Tibial nerve (tissue), 4 donors: ENCODE measurements at regions not wholly inside any gene's neighbourhood (a gene's known extent, or its start where the extent isn't known, plus 50 kb on each side); places are given as distances from the start of the nearest gene placed in this dataset.

Experiments used
- CTCF ChIP-seq, 5 experiments: fragments of 200-600 bp in 3 of 5; fragments of 450-650 bp in 2 of 5; sonication (generic) in 3 of 5; IDR thresholded peaks; one replicate each; pipeline ENCODE4 v1.5.1; 2016 to 2019; ENCODE audit warnings: antibody characterized with exemption in 5 of 5, mild to moderate bottlenecking in 3 of 5, moderate library complexity in 2 of 5
- EP300 ChIP-seq, 2 donors: sonication (generic); formaldehyde crosslinking; IDR thresholded peaks; one replicate each; pipeline ENCODE4 v1.6.1; 2017; ENCODE audit warnings: antibody characterized with exemption in 2 of 2, mild to moderate bottlenecking in 1 of 2
- POLR2A ChIP-seq, 2 donors: fragments of 450-650 bp; IDR thresholded peaks; one replicate each; pipeline ENCODE4 v1.6.1; 2017; ENCODE audit warnings: antibody characterized with exemption in 2 of 2, mild to moderate bottlenecking in 2 of 2, moderate library complexity in 2 of 2

- TF ChIP-seq EP300 (IDR thresholded peaks at IDR 0.05) (no peak), CTCF (IDR thresholded peaks at IDR 0.05) (no peak), POLR2A (IDR thresholded peaks at IDR 0.05) (no peak)
Measured at GRCh38 chr12:116354950-116355783, 77.7 kb upstream of the MED13L start.
